B cell (primary cell): ENCODE measurements at regions not wholly inside any gene's neighbourhood (a gene's known extent, or its start where the extent isn't known, plus 50 kb on each side); places are given as distances from the start of the nearest gene placed in this dataset.

ENCODE experiments used
- EZH2 ChIP-seq: IDR thresholded peaks from 2 replicates; pipeline ENCODE4 v1.6.1; 2012; ENCODE audit warnings: borderline replicate concordance, low read depth, mild to moderate bottlenecking, moderate library complexity, low read length; ENCODE audit not compliant: insufficient read depth, poor library complexity, severe bottlenecking
- TF ChIP-seq, protein P1 (sequence below): fragments of 200-600 bp; IDR thresholded peaks from one replicate; pipeline ENCODE4 v1.8.0; 2022; ENCODE audit warnings: antibody characterized with exemption, mild to moderate bottlenecking

DNA sequence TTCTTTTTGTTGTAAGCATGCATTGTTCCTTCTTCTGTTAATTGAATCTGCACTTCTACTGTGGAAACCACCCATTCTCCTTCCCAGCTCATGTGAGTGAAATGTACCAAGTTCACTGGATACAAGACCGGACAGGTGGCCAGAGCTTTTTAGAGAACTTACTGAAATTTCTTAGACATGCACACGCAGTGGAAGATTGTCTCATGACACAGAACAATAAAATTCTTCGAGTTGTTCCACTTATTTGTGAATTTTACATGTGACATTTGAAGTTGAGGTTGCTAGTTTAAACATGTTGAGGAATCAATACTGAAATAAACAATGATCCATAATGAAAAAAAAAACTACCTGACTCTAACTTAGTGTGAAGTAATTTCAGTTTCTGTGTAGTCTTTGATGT is 568.0 kb downstream of the TECRL start:
- TF ChIP-seq, protein P1, sequence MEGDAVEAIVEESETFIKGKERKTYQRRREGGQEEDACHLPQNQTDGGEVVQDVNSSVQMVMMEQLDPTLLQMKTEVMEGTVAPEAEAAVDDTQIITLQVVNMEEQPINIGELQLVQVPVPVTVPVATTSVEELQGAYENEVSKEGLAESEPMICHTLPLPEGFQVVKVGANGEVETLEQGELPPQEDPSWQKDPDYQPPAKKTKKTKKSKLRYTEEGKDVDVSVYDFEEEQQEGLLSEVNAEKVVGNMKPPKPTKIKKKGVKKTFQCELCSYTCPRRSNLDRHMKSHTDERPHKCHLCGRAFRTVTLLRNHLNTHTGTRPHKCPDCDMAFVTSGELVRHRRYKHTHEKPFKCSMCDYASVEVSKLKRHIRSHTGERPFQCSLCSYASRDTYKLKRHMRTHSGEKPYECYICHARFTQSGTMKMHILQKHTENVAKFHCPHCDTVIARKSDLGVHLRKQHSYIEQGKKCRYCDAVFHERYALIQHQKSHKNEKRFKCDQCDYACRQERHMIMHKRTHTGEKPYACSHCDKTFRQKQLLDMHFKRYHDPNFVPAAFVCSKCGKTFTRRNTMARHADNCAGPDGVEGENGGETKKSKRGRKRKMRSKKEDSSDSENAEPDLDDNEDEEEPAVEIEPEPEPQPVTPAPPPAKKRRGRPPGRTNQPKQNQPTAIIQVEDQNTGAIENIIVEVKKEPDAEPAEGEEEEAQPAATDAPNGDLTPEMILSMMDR, result no peak
- no peak for TF ChIP-seq EZH2
